HG02610 (cell line): ENCODE measurements at regions not wholly inside any gene's neighbourhood (a gene's known extent, or its start where the extent isn't known, plus 50 kb on each side); places are given as distances from the start of the nearest gene placed in this dataset.
"Not testable (repeated sequence)": the region's sequence is repeated elsewhere in the genome, so short reads cannot be mapped to it uniquely, and the experiment has no call there.

Source experiments
- ATAC-seq: cut with Tn5 transposase; IDR thresholded peaks from one replicate; pipeline ENCODE4 v1.9.1; 2021; ENCODE audit warnings: mild to moderate bottlenecking, moderate library complexity; ENCODE audit not compliant: unreplicated experiment

DNA sequence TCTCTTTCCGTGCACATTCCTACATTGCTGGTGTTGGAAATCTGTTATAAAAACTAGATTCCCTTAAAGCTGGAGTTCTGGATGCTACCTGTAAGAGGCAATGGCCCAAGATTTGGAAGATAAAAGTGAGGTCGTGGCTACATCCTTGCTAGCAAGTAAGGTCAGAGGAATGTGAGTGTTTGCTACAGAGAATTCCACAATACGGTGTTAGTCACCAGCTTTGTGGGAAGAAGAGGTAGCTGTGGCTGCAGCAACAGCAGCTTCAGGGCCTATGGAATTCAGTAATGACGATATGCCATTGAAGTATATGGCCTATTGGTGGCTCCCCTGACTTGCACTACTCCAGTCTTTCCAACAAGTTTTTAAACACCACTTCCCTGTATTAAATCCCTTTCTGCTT, 227.7 kb upstream of the TMEM260 start:
- ATAC-seq = no peak

DNA sequence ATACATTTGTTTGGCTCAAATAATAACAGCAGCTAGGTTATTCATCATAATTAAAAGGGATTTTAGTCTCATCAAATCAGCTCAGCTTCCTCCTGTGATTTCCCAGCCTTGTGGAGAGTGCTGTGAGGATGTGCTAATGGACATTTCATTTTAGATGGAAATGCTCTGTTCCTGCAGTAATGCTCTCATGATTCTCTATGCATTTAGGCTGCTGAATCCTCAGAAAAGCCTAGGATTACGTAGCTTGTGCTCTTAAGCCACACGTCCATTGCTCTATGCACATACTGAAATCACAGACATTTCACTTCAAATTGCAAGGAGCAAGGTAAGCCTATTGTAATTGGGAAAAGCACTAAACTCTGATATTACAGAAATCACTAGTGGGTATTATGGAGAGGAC, 226.6 kb upstream of the TMEM260 start:
- no peak for ATAC-seq

DNA sequence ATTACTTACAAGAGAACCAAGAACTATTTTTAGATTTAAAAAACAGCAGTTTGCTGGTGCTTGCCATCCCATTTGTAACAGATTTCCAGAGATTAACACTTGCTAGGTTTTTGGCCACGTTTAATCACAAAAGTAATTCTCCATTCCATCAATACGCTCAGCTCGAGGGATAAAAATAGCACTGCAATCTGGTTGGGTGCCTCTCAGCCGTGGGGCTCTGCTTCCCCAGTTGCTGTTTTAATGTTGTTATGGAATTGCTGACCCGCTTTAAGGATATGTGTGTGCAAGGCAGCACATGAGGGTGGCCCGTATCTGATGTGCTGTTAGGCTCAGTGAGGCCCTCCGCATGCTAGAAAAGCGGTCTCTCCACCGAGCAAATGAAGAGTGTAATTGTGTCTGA, 222.2 kb upstream of the TMEM260 start:
- ATAC-seq = no peak

DNA sequence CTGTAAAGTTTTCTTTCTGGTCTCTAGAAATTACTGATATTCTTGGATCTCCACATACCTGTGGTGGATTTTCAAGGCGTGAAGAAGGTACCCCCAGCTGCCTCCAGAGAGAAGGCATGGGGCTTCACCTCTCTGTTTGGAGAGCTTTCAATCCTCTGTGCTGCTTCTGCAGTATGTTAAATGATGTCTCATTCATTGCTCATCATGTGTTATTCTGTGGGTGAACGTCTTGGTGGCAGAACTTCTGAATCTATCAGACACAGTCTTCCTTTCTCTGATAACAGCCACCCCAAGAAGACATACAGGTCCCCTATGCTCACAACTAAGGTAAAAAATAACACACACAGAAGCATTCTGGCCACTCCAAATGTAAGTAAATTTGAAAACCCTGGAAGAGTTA, 221.3 kb upstream of the TMEM260 start:
- ATAC-seq = no peak

DNA sequence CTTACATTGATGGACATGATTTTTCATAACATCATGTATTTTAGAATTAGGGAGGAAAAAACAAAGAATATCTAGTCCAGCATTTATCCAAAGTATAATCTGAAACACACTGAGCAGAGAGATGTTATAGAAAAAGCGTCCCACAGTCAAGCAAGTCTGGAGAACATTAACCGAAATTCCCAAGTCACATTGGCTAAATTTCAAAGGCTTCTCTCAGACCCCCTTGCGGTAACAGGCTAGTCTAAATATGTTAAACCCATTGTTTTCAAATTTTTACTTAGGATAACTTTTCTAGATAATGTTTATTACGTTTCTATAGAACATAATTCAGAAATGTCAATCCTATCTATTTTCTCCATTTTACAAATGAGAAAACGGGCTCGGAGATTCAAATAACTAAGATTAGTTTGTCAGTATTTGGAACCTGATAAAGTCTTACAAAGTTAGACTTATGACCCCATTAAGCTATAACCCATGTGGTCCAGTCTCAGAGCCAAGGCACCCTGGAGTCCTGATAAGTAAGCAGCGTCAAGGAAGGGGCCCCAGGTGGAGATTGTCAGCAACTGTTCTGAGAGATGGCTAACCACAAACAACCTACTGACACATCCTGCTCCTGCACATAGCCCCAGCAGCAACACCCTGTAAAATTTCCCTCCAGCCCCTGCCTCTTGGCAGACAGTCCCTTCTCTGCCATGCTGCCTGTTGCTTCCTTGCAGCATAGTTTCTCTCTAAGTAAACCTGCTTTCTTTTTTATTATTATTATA, 220.6 kb upstream of the TMEM260 start:
- ATAC-seq = peak; percentile 83

DNA sequence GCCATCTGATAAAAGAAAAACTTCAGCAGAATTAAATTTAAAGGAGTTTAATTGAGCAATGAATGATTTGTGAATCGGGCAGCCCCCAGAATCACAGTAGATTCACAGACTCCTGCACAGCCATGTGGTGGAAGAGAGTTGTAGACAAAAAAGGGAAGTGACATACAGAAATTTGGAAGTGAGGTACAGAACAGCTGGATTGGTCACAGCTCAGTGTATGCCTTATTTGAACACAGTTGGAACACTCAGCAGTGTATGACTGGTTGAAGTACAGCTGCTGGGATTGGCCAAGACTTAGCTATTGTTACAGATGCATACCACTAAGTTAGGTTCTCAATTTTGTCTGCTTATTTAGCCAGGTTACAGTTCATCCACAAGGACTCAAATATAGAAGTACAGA, 213.9 kb upstream of the TMEM260 start:
- ATAC-seq = not testable (repeated sequence)

DNA sequence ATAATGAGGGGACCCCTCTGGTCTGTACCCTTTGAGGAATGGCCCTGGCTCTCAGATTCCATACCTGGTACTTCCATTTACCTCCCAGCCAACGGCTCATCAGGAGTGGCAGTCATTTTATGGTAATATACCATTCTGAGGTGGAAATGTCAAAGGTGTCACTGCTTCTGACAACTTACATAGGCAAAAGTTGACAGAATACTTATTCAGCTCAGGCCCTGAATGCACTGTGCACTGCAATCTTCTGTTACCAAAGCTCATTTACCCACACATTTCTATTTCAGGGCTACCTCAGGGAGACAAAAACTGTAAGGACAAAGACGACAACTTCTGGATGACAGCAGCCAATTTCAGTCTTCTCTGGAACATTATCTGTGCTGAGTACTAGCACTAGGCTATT, 212.2 kb upstream of the TMEM260 start:
- no peak for ATAC-seq

DNA sequence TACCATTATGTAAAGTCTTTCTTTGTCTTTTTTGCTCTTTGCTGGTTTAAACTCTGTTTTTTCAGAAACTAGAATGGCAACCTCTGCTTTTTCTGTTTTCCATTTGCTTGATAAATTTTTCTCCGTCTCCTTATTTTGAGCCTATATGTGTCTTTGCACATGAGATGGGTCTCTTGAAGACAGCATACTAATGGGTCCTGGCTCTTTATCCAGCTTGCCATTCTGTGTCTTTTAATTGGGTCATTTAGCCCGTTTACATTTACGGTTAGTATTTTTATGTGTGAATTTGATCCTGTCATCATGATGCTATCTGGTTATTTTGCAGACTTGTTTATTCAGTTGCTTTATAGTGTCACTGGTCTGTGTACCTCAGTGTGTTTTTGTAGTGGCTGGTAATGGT, 207.9 kb upstream of the TMEM260 start:
- ATAC-seq = no peak

DNA sequence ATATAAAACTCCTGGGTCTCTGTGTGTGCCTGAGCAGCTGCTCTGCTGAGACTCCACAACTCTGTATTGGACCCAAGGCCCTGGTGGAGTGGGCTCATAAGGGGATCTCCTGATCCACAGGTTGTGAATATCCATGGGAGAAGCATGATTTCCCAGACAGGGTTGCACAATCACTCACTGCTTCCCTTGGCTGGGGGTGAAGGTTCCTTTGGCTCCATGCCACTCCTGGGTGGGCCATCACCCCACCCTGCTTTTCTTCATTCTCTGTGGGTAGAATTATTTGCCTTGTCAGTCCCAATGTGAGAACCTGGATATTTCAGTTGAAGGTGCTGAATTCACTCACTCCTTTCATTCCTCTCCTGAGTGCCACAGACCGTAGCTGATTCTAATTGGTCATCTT, 205.2 kb upstream of the TMEM260 start:
- ATAC-seq = no peak

DNA sequence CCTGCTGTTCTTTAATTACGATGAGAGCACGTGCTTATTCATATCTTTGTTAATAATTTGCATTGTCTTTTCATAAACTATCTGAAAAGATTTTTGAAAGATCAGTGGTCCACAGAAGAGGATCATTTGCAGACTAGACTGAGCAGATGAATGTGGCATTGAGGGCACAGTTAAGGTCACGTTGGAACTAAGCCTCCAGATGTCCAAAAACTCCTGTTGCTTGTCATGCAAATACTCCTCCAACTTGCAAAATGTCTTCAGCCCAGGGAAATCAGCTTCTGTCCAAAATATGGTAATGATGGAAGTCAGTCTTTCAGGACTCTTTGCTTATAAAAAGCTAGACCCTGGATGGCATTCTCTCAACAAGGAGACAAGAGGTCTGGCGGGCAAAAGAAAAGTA, 201.6 kb upstream of the TMEM260 start:
- no peak for ATAC-seq

DNA sequence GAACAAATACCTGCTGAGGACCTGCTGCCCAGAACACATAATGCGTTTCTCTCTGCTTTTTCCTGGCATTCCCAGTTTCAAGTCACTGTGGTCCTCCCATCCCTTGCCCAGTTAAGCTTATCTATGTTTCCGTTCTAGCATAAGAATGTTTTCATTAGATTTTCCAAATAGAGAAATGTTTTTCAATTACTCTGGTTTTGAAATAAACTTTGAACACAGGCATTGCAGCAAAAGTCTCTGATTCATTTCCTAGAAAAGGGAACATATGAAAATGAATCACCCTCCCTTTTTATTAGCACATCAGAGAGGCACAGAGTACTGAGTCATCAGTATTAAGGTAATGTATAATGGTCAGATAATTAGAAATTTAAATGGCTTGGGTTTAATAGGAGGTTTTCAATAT, 201.1 kb upstream of the TMEM260 start:
- ATAC-seq = no peak

DNA sequence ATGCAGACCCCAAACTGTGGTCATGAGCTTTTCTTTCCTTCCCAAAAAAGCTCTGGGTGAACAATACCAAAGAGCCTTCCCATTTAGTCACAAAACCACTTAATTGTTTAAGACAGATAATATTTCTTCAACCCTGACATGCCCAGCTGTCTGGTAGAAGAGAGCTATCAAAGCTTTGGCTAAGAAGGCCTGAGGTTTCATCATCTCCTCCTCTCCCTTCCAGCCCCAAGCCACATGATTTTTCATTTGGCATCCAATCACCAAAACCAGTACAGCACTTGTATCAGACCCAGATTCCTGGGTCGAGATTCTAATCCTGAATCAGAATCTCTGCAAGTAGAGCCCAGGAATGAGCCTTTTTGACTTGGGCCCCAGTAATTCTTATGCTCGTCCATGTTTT, 199.6 kb upstream of the TMEM260 start:
- no peak for ATAC-seq

DNA sequence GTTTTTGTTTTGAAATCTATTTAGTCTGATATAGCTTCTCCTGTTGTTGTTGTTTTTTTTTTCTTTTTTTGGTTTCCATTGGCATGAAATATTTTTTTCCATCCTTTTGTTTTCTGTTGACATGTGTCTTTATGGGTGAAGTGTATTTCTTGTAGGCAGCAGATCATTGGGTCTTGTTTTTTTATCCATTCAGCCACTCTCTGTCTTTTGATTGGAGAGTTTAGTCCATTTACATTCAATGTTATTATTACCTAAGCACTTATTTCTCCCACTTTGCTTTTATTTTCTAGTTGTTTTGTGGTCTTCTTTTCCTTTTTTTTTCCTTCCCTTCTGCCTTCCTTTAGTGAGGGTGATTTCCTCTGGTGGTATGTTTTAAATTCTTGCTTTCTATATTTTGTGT, 193.6 kb upstream of the TMEM260 start:
- no peak for ATAC-seq

DNA sequence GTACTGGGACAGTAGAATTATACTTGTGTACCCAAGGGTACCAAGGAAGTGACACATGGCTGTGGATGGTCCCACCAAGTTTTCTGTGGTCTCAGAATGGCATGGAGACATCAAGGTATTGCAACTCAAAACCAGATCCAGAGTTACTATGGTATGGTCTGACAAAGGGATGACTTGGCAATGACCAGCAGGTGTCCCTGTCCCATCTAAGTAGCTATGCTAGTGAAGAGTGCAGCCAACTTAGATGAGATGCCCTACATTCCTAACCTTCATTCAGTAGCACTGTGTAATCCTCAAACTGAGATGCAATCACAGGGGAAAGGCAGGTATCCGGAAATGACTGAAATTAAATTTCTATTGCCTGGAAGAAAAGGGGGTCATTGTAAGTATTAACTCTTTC, 188.7 kb upstream of the TMEM260 start:
- no peak for ATAC-seq

DNA sequence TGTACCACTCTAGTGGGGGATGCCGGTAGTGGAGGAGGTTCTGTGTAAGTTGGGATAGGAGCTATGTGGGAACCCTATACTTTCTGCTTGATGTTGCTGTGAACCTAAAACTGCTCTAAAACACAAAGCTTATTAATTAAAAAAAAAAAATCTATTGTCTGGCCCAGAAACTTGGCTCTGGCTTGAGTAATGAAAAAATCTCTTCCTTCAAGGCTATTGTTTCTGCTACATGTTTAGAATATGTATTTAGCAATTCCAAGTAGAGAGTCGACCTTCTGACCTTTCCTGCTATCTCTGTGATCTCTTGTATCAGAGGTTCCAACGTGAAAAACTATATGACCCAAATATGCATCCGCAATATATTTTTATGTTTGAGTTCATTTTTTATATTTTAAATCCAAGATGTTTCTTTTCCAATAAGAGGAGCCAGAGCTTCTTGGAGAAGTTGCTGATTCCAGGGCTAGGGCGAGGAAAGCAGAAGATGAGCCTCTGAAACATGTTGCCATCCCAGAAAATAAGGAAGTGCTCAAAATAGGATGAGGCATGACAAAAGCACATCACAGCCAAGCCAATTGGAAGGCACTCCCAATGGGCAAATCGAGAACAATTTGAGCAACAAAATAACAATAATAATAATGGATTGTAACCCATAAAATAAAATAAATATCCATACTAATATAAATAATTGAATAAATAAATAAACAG, 184.6 kb upstream of the TMEM260 start:
- ATAC-seq = no peak

DNA sequence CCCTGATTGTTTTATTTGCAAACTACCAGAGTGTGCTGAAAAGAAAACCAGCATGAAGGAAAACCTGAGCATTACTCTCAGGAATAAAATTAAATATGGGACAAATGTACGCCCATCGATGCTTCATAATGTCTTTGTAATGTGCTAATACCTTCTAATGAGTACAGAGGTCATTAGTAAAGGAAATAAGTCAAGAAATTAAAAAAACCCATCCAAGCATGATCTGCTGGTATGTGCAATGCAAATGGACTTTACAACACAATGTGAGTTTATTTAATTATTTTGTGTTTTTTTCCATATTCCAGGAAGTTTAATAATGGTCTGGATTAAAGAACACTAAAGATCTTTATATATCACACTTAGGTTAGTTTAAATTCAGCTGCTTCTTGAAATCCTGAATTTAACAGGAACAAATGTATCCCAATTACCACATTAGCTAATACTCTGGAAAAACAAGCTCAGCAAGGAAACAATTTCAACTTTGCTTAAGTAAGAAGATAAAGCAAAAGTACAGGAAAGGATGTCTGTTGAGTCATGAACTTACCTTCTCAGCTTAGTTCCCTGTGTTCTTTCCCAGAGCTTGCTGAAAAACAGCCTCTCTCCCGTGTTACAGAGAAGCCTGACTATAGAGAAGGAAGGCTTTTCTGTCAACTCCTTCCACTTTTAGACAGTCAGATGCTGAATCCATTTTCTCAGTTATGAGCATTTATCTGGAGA, 179.3 kb upstream of the TMEM260 start:
- no peak for ATAC-seq

DNA sequence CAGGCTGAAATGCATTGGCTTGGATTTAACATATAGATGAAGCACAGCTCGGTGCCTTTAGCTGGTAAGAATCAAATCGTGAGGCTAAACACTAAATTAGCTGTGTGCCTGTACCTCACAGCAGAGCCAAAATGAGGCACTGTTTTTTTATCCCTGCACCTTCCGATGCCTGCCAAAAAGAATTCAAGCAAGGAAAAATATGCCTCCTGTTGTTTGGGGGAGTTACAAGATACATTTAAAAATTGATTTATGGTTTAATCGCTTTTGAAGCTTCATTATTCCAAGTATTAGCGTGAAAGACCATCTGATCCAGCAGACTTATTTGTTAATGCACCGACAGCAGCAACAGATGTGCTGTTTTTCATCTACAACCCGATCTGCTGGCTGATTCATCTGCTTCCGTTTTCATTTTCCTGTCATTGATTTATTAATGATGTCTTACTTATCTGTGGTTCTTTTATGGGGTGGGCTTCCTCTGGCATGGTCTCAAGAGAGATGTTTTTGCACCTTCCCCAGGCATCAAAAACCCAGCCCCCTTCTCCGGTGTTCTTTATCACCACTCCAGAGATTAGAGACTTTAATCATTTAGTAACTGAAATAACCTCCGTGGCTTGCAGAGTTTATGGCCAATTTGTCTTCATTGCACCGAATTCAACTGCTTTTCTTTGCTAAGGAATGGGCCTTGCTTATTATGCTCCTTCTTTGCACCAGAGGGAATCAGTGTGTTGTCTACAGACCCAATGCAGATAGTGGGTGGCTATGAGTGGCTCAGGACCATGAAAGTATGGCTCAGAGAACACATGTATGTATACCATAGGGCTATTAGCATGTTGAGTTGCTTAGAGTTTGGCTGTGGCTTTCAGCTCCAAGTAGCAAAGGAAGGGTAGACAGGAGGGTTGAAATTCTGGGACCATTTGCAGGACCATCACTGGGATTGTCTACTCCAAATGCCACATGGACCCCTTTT, 166.8 kb upstream of the TMEM260 start:
- no peak for ATAC-seq

DNA sequence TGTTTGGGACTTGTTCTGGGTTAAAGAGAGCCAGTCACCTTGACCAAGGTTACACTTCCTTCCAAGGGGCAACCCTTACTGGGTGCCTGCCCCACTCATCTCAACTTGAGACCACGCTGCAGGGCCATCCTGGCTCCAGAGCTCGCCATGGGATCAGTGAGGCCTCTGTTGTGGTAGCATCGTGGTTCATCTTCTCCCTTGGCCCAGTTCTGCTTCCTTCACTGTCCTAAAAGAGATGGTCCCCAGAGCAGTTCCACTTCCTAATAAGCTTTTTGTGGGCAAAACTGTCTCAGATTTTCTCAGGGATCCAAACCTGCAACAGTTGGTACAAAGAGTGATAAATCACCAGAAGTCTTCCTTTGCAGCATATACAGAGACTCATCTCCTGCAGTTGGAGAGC, 165.9 kb upstream of the TMEM260 start:
- no peak for ATAC-seq

DNA sequence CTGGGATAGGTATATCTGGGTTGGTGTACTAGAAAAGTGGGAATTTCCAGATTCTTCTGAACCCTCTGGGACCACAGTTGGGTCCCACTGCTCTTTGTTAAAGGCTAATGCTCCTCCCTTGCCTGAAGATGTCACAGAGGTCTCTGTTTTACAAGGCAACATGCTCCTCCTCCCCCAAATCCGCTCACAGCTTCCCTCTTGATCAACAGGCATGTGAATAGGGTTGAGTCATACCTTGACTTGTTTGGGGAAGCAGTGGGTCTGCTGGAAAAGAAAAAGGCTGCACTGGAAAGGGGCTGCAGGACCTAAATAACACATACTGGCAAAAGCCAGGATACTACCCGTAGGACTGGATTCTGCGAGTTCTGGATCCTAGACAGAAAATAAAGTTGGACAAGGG, 165.4 kb upstream of the TMEM260 start:
- no peak for ATAC-seq

DNA sequence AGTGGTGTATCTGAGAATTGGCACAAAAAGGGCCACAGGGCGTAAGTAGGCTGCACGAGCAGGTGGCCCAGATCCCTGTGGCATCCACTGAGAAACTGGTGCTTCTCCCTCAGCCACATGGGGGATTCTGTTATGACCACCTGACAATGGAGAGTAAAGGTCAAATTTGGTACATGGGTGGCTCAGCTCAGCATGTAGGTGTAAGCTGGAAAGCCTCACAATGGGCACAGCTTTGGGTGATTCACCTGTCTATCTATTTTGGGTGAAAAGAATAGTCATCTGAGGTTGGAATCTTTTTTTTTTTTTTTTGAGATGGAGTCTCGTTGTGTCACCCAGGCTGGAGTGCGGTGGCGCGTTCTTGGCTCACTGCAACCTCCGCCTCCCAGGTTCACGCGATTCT, 163.4 kb upstream of the TMEM260 start:
- no peak for ATAC-seq

DNA sequence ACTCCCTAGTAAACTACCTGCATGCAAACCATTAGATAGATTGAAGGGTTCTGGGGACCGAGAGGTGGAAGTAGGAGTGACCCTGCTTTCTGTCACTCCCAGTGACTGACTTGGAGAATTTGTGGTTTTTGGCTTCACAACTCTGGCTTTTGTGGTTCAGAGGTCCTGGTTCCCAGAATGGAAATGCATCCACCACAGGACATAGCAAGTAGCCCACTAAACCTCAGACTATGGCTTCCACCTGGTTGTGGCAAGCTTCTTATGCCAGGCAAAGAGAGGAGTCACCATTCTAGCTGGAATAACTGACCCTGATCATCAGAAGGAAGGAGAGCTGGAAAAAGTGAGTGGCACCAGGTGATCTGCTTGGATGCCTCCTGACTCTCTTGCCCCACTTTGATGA, 162.4 kb upstream of the TMEM260 start:
- no peak for ATAC-seq
